MM.1S (cell line): ENCODE measurements at regions not wholly inside any gene's neighbourhood (a gene's known extent, or its start where the extent isn't known, plus 50 kb on each side); places are given as distances from the start of the nearest gene placed in this dataset.

ENCODE experiments used
- DNase-seq: peaks from one replicate; pipeline ENCODE4 v3.0.0-alpha.2; 2015
- H2AFZ ChIP-seq: fragments of 300-600 bp; sonication (generic); 2 replicates; pipeline ENCODE4 v1.6.0; 2016; ENCODE audit warnings: antibody characterized with exemption, low read length
- H3F3A ChIP-seq: fragments of 300-600 bp; sonication (generic); 2 replicates; pipeline ENCODE4 v1.6.1; 2016; ENCODE audit warnings: mild to moderate bottlenecking, antibody characterized with exemption, low read length, moderate library complexity, mixed read lengths; ENCODE audit not compliant: insufficient read depth
- H3K27ac ChIP-seq: fragments of 300-600 bp; sonication (generic); 2 replicates; pipeline ENCODE4 v1.5.1; 2016; ENCODE audit warnings: mild to moderate bottlenecking, low read length
- H3K27me3 ChIP-seq: fragments of 300-600 bp; sonication (generic); replicated peaks from 2 replicates; pipeline ENCODE4 v1.6.0; 2016; ENCODE audit warnings: low read length; ENCODE audit not compliant: insufficient read depth
- H3K36me3 ChIP-seq: fragments of 300-600 bp; sonication (generic); replicated peaks from 2 replicates; pipeline ENCODE4 v1.6.1; 2016; ENCODE audit warnings: mild to moderate bottlenecking, low read length, mixed read lengths; ENCODE audit not compliant: insufficient read depth
- H3K4me1 ChIP-seq: fragments of 300-600 bp; sonication (generic); 2 replicates; pipeline ENCODE4 v1.6.1; 2016; ENCODE audit warnings: low read length, mixed read lengths
- H3K4me2 ChIP-seq: fragments of 300-600 bp; sonication (generic); 2 replicates; pipeline ENCODE4 v1.6.0; 2016; ENCODE audit warnings: low read depth, low read length
- H3K4me3 ChIP-seq: fragments of 300-600 bp; sonication (generic); 2 replicates; pipeline ENCODE4 v1.5.1; 2016; ENCODE audit warnings: low read length, mixed read lengths
- H3K79me2 ChIP-seq: fragments of 300-600 bp; sonication (generic); 2 replicates; pipeline ENCODE4 v1.6.1; 2016; ENCODE audit warnings: mixed run types, low read length, mixed read lengths
- H3K9ac ChIP-seq: fragments of 300-600 bp; sonication (generic); 2 replicates; pipeline ENCODE4 v1.6.1; 2016; ENCODE audit warnings: low read length, mixed read lengths
- H3K9me2 ChIP-seq: fragments of 300-600 bp; sonication (generic); replicated peaks from 2 replicates; pipeline ENCODE4 v1.6.1; 2016; ENCODE audit warnings: mild to moderate bottlenecking, low read length, mixed read lengths; ENCODE audit not compliant: insufficient read depth
- H3K9me3 ChIP-seq: fragments of 300-600 bp; sonication (generic); replicated peaks from 2 replicates; pipeline ENCODE4 v1.6.1; 2016; ENCODE audit warnings: mild to moderate bottlenecking, low read length, mixed read lengths; ENCODE audit not compliant: insufficient read depth
- H4K20me1 ChIP-seq: fragments of 300-600 bp; sonication (generic); 2 replicates; pipeline ENCODE4 v1.6.1; 2016; ENCODE audit warnings: mild to moderate bottlenecking, low read length, moderate library complexity, mixed read lengths; ENCODE audit not compliant: insufficient read depth
- CTCF ChIP-seq: fragments of 300-600 bp; sonication (generic); IDR thresholded peaks from 2 replicates; pipeline ENCODE4 v1.5.1; 2016; ENCODE audit warnings: antibody characterized with exemption, low read length, mixed read lengths
- EZH2 ChIP-seq: fragments of 300-600 bp; sonication (generic); optimal IDR thresholded peaks from 2 replicates; pipeline ENCODE3; 2017; ENCODE audit warnings: low read depth, mild to moderate bottlenecking, antibody characterized with exemption, low read length, mixed read lengths
- EZH2phosphoT487 ChIP-seq: fragments of 300-600 bp; sonication (generic); IDR thresholded peaks from 2 replicates; pipeline ENCODE4 v1.6.1; 2018; ENCODE audit warnings: antibody characterized with exemption, low read length

- peak overlapping the region; percentile 63 for H3K9ac ChIP-seq
- H3K9me3 ChIP-seq, result no peaks in the 10 kb centered on the region
- peak; percentile 89 for DNase-seq
- H3K27ac ChIP-seq, result peak overlapping the region; percentile 93
- peak overlapping the region; percentile 70 for H2AFZ ChIP-seq
- H3F3A ChIP-seq, result peaks cover 25% of the 10 kb centered on the region
- TF ChIP-seq EZH2 (no peak), EZH2phosphoT487 (no peak), CTCF (no peak)
- no peaks in the 10 kb centered on the region for H3K79me2 ChIP-seq
- H3K4me1 ChIP-seq, result peaks cover 23% of the 10 kb centered on the region
- H4K20me1 ChIP-seq, result no peaks in the 10 kb centered on the region
- no peaks in the 10 kb centered on the region for H3K27me3 ChIP-seq
- H3K4me2 ChIP-seq, result peak overlapping the region; percentile 56
- no peaks in the 10 kb centered on the region for H3K9me2 ChIP-seq
- H3K4me3 ChIP-seq, result peak overlapping the region; percentile 41
- H3K36me3 ChIP-seq, result no peaks in the 10 kb centered on the region
These were observed 394.1 kb upstream of the ATP5MC3 start for GRCh38 chr2:175575346-175576258.

GRCh38 chr2:175574069-175574468 is 392.6 kb upstream of the ATP5MC3 start:
- Histone ChIP-seq H3K9me2 (no peaks in the 10 kb centered on the region), H3F3A (peaks cover 25% of the 10 kb centered on the region), H3K9me3 (no peaks in the 10 kb centered on the region), H3K36me3 (no peaks in the 10 kb centered on the region), H3K27me3 (no peaks in the 10 kb centered on the region), H3K79me2 (no peaks in the 10 kb centered on the region), H3K4me2 (no peak overlapping the region), H4K20me1 (no peaks in the 10 kb centered on the region), H3K4me3 (no peak overlapping the region), H2AFZ (no peak overlapping the region), H3K9ac (no peak overlapping the region), H3K4me1 (peaks cover 23% of the 10 kb centered on the region), H3K27ac (no peak overlapping the region)
- DNase-seq, result no peak
- no peak for TF ChIP-seq EZH2
- no peak for TF ChIP-seq EZH2phosphoT487
- no peak for TF ChIP-seq CTCF

- no peaks in the 10 kb centered on the region for H3K9me2 ChIP-seq
- H3K4me1 ChIP-seq, result peaks cover 13% of the 10 kb centered on the region
- no peak overlapping the region for H3K27ac ChIP-seq
- no peaks in the 10 kb centered on the region for H3K36me3 ChIP-seq
- no peaks in the 10 kb centered on the region for H4K20me1 ChIP-seq
- TF ChIP-seq EZH2phosphoT487 (no peak), EZH2 (no peak), CTCF (no peak)
- no peak overlapping the region for H3K9ac ChIP-seq
- H3K4me3 ChIP-seq, result no peak overlapping the region
- no peak overlapping the region for H2AFZ ChIP-seq
- no peak for DNase-seq
- H3K4me2 ChIP-seq, result no peak overlapping the region
- H3K9me3 ChIP-seq, result no peaks in the 10 kb centered on the region
- H3K27me3 ChIP-seq, result no peaks in the 10 kb centered on the region
- H3F3A ChIP-seq, result peaks cover 14% of the 10 kb centered on the region
- no peaks in the 10 kb centered on the region for H3K79me2 ChIP-seq
These were observed 389.7 kb upstream of the ATP5MC3 start for GRCh38 chr2:175571078-175571653.
